22Rv1 (cell line): ENCODE measurements at regions not wholly inside any gene's neighbourhood (a gene's known extent, or its start where the extent isn't known, plus 50 kb on each side); places are given as distances from the start of the nearest gene placed in this dataset.

Source experiments
- CTCF ChIP-seq: fragments of 450-650 bp; IDR thresholded peaks from 2 replicates; pipeline ENCODE4 v1.5.1; 2017; ENCODE audit warnings: mild to moderate bottlenecking
- ZFX ChIP-seq: fragments of 450-650 bp; IDR thresholded peaks from 2 replicates; pipeline ENCODE4 v1.6.1; 2017; ENCODE audit warnings: antibody characterized with exemption, borderline replicate concordance

- no peak for TF ChIP-seq CTCF
- no peak for TF ChIP-seq ZFX
Measured at GRCh38 chr2:118479020-118479419, 368.4 kb downstream of the EN1 start.
